ENCODE measurements at regions not wholly inside any gene's neighbourhood (a gene's known extent, or its start where the extent isn't known, plus 50 kb on each side); places are given as distances from the start of the nearest gene placed in this dataset.

- TF ChIP-seq TARDBP (IDR thresholded peaks at IDR 0.05) (no peak), SP1 (IDR thresholded peaks at IDR 0.05) (no peak), FOXA1 (IDR thresholded peaks at IDR 0.05) (no peak)
These were observed 117.7 kb upstream of the CDK1 start for GRCh38 chr10:60660625-60661024.

Data from HEK293T (cell line).